Heart right ventricle (tissue), 16 donors: ENCODE measurements at regions not wholly inside any gene's neighbourhood (a gene's known extent, or its start where the extent isn't known, plus 50 kb on each side); places are given as distances from the start of the nearest gene placed in this dataset.
A peak's percentile ranks its signal among the peaks of the same experiment; 100 is the strongest.
"Not testable (repeated sequence)": the region's sequence is repeated elsewhere in the genome, so short reads cannot be mapped to it uniquely, and the experiment has no call there.

Experiments used
- ATAC-seq, 8 donors: fragments of 200-7000 bp; cut with Tn5 transposase; one replicate each; pipeline ENCODE4 v1.9.1; 2020; ENCODE audit warnings: mild to moderate bottlenecking in 8 of 8, moderate library complexity in 8 of 8, moderate number of reproducible peaks in 1 of 8
- DNase-seq, 2 donors: peaks; one replicate each; pipeline ENCODE4 v3.0.0-alpha.2; 2020
- H3K27ac ChIP-seq, 10 donors: fragments of 200-600 bp; sonication (generic) in 2 of 10; one replicate each; pipeline versions ENCODE4 v1.5.0 to v1.8.0; 2020 to 2022; ENCODE audit warnings: mild to moderate bottlenecking in 3 of 10
- H3K27me3 ChIP-seq, 7 donors: fragments of 200-600 bp; one replicate each; pipeline ENCODE4 v1.8.0; 2021 to 2022; ENCODE audit warnings: mild to moderate bottlenecking in 2 of 7
- H3K36me3 ChIP-seq, 9 donors: fragments of 200-600 bp; sonication (generic) in 1 of 9; one replicate each; pipeline versions ENCODE4 v1.5.0 to v1.8.0; 2020 to 2022; ENCODE audit warnings: mild to moderate bottlenecking in 2 of 9
- H3K4me1 ChIP-seq, 9 donors: fragments of 200-600 bp; sonication (generic) in 1 of 9; one replicate each; pipeline versions ENCODE4 v1.5.0 to v1.8.0; 2020 to 2022; ENCODE audit warnings: mild to moderate bottlenecking in 4 of 9
- H3K4me3 ChIP-seq, 10 donors: fragments of 200-600 bp; sonication (generic) in 2 of 10; one replicate each; pipeline versions ENCODE4 v1.5.0 to v1.8.0; 2020 to 2022; ENCODE audit warnings: mild to moderate bottlenecking in 7 of 10, moderate library complexity in 2 of 10
- H3K9me3 ChIP-seq, 11 donors: fragments of 200-600 bp in 10 of 11; sonication (generic) in 2 of 11; one replicate each; pipeline versions ENCODE4 v1.5.0 to v1.8.0; 2013 to 2022; ENCODE audit warnings: mild to moderate bottlenecking in 2 of 11, control low read depth in 1 of 11, moderate library complexity in 1 of 11
- WGBS, 2 donors: extraction: QIAGEN DNeasy Blood & Tissue Kit; methylation state at CpG; one replicate each; pipeline ENCODE4 v1.1.7; 2013; ENCODE audit warnings: inconsistent platforms in 1 of 2; 5-methylcytosine and 5-hydroxymethylcytosine counted together
- intact Hi-C, 10 donors: fragments of 100-400 bp; cut with DNase I; formaldehyde crosslinking; loops; one replicate each; pipeline versions ENCODE4 v1.11.1 to v1.14.2; 2022
- TF ChIP-seq, protein P1 (sequence below), 9 donors: fragments of 200-600 bp; sonication (generic) in 2 of 9; IDR thresholded peaks; one replicate each; pipeline versions ENCODE4 v1.5.0 to v1.8.0; 2021 to 2022; ENCODE audit warnings: antibody characterized with exemption in 9 of 9, mild to moderate bottlenecking in 5 of 9, moderate library complexity in 1 of 9
- donor health status: Arrhythmogenic right ventricular cardiomyopathy.
- donor health status: ischemic (EF 13 %, LVEDD 7.1; RV severe dilation, severe dysfunction).
- donor health status: healthy with polysubstance abuse.
- donor health status: DM: no; HTN: yes; CAD: no.
- donor health status: DM: no; HTN: no; CAD: no.
- donor health status: ischemic (EF 25% LVEDD 6.9; RV normal size, moderate dysfunction).
- donor health status: ischemic (EF 25% LVEDD 5.7; RV mildly dilated, moderate dysfunction).
- donor health status: healthy.
- donor health status: DM: yes; HTN: yes; CAD: no.
- donor health status: Ischemic cardiomyopathy.
- donor health status: ischemic (EF 35%, LVEDD 5.7; RV mildly dilated, moderate dysfunction).
- donor health status: nonischemic (EF 11% LVEDD 7.7; RV severe dilation, severe dysfunction).
- donor health status: DM: yes; HTN: yes; CAD: no.
- donor health status: PGD.
- donor health status: ischemic (EF 29% LVEDD 5.4; RV normal size, mild dysfunction).
- donor health status: nonischemic (EF 23%, LVEDD 6.1; RV moderate dilation, normal function).

DNA sequence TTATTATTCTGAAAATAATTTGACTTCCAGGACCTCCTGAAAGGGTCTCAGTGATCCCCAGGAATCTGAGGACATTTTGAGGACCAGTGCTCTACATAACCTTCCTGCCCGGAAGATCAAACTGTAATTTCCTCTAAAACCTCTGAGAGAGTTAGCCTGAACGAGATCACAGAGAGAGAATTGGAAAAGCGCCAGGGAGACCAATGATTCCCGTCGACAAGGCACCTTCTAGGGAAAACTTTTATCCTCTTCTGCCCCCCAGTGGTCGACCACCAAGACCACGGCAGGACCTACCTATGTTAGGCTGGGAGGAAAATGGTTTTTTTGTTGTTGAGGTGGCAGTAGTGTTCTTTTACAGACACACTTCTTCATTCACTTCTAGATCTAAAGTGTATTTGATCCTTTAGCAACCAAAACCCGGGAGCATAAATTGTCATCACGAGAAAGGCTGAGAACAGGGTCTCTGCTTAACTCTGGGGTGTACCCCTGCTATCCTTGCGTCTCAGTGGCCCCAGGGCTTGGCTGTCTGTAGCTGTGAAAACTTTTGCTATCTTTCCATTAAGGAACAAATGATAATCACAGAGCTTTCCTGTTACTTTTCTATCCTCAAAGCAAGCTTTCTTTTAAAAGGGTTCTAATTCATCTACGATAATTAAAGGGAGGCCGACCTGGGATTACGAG, 62.9 kb upstream of the NID2 start:
- Histone ChIP-seq H3K27me3 (no peaks in the 10 kb centered on the region), H3K27ac (peak overlapping the region in 4 of 10 donors; percentile 8 to 35 (median 30)), H3K36me3 (no peaks in the 10 kb centered on the region), H3K4me1 (peaks cover 0 to 24% (median 7%) of the 10 kb centered on the region in 9 donors), H3K9me3 (peaks cover 0 to 26% (median 7%) of the 10 kb centered on the region in 11 donors), H3K4me3 (no peak overlapping the region)
- ATAC-seq (peak; percentile 91 to 98 (median 96)), DNase-seq (peak; percentile 54 to 96)
- TF ChIP-seq, protein P1, sequence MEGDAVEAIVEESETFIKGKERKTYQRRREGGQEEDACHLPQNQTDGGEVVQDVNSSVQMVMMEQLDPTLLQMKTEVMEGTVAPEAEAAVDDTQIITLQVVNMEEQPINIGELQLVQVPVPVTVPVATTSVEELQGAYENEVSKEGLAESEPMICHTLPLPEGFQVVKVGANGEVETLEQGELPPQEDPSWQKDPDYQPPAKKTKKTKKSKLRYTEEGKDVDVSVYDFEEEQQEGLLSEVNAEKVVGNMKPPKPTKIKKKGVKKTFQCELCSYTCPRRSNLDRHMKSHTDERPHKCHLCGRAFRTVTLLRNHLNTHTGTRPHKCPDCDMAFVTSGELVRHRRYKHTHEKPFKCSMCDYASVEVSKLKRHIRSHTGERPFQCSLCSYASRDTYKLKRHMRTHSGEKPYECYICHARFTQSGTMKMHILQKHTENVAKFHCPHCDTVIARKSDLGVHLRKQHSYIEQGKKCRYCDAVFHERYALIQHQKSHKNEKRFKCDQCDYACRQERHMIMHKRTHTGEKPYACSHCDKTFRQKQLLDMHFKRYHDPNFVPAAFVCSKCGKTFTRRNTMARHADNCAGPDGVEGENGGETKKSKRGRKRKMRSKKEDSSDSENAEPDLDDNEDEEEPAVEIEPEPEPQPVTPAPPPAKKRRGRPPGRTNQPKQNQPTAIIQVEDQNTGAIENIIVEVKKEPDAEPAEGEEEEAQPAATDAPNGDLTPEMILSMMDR (IDR thresholded peaks at IDR 0.05): peak; percentile 59 to 92 (median 82)
- intact Hi-C loops: loop anchor here (1.0 to 10.0 kb wide), 13 partner anchors 54 to 349 kb away; partner anchors contain the start of genes NID2 (in 2 of the 10) and PTGDR (in 1 of the 10)
- WGBS, 2 donors: 30 to 32% methylated on average over 13 of the region's 13 CpGs

DNA sequence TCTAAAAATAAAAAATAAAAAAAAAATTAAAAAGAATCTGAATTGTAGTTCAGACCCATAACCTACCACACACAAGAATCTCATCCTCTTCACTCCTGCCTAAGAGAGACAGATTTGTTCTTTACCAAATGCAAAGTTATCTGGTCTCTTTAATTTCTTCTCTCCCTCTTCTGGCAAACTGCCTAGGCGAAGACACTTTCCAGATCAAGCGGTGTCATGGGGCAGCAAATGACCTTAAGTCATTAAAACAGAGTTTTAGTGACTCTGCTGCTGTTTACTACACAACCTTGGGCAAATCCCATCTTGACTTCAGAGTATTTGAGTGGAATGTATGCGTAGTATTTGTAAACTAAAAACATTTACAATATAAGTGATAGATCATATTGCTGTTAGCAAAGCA, 60.9 kb upstream of the NID2 start:
- WGBS, 2 donors: 55 to 63% methylated on average over 3 of the region's 3 CpGs
- Histone ChIP-seq H3K9me3 (peaks cover 0 to 7% (median 4%) of the 10 kb centered on the region in 11 donors), H3K4me1 (peaks cover 0 to 44% (median 22%) of the 10 kb centered on the region in 9 donors), H3K27ac (no peak overlapping the region), H3K27me3 (no peaks in the 10 kb centered on the region), H3K36me3 (no peaks in the 10 kb centered on the region), H3K4me3 (no peak overlapping the region)
- TF ChIP-seq, protein P1 (IDR thresholded peaks at IDR 0.05): no peak
- intact Hi-C loops: loop anchor here (2.0 to 10.0 kb wide), 12 partner anchors 52 to 347 kb away; partner anchors contain the start of genes NID2 (in 2 of the 10) and PTGDR (in 1 of the 10)
- DNase-seq (no peak), ATAC-seq (no peak)

DNA sequence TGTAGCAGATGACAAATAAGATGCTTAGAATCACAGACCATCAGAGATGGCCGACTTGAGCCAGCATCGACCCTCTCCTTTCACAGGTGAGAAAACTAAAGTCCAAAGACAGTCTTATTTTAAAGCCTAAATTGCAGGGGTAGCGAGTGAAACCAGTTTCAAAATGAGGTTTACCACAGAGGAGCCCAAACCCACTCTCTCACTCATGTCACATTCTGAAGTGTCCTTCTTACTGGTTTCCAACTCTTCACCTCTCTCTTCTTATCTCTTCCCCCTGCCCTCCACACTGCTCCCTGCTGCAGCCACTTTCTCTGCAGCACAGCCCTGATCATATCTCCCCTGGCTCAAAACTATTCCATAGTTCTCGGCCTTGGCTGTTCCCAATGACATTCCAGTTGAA, 57.0 kb upstream of the NID2 start:
- Histone ChIP-seq H3K4me1 (peaks cover 0 to 39% (median 20%) of the 10 kb centered on the region in 9 donors), H3K27me3 (no peaks in the 10 kb centered on the region), H3K9me3 (no peaks in the 10 kb centered on the region), H3K36me3 (no peaks in the 10 kb centered on the region), H3K4me3 (no peak overlapping the region), H3K27ac (peak overlapping the region in 7 of 10 donors; percentile 9 to 82 (median 52))
- DNase-seq (no peak), ATAC-seq (no peak)
- TF ChIP-seq, protein P1 (IDR thresholded peaks at IDR 0.05): no peak
- intact Hi-C loops: loop anchor here in 4 of 10 donors (2.0 to 5.0 kb wide), 4 partner anchors 49 to 129 kb away; no protein-coding TSS in a partner anchor
- 75 to 78% methylated on average over 4 of the region's 4 CpGs for WGBS, 2 donors

DNA sequence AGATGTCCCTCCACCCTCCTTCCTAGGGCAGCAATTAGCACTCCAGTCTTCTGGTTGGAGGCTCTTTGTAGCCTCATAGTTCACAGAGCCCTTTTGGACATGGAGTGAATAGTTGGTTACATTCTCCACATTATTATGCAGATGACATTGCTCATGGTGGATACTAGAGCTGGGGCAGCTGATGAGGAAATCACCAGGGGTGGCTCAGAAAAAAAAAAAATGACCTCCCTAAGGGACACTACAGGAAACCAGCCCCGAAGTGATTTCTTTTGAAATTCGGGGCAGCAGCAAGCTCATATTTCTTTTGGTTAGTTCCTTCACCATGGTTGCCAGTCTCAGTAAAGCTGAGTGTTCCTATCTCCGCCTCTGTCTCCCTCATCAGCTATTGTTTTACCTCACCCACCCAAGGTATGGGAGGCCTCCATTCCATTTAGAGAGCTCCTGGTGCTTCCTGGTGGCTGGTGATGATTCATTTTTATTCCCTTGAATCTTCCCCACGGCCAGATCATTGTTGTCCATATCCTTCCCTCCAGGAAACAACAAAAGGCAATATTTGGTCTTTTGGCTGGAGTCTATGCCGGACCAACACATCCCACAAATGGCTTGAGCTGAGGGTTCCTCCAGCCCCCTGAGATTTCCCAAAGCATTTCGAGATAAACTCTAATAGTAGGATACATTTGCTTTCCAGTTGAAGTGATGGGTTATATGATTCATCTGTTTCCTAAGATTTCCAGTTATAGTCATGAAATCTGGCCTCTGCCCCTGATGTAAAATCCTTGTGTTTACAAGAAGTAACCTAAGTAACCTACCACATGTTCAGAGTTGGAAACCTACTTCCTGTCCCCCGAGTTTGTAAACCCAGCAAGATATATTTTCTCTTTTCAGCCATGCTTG, 56.2 kb upstream of the NID2 start:
- H3K9me3 ChIP-seq: no peaks in the 10 kb centered on the region
- peaks cover 0 to 32% (median 20%) of the 10 kb centered on the region in 9 donors for H3K4me1 ChIP-seq
- ATAC-seq (peak; percentile 71 to 89 (median 82)), DNase-seq (peak in 1 of 2 donors; percentile 40)
- H3K36me3 ChIP-seq: no peaks in the 10 kb centered on the region
- no peak overlapping the region for H3K4me3 ChIP-seq
- 39 to 48% methylated on average over 7 of the region's 7 CpGs for WGBS, 2 donors
- TF ChIP-seq, protein P1 (IDR thresholded peaks at IDR 0.05): no peak
- H3K27me3 ChIP-seq: no peaks in the 10 kb centered on the region
- intact Hi-C loops: loop anchor here in 4 of 10 donors (2.0 to 5.0 kb wide), 4 partner anchors 48 to 128 kb away; no protein-coding TSS in a partner anchor
- peak overlapping the region in 8 of 10 donors; percentile 4 to 82 (median 54) for H3K27ac ChIP-seq

DNA sequence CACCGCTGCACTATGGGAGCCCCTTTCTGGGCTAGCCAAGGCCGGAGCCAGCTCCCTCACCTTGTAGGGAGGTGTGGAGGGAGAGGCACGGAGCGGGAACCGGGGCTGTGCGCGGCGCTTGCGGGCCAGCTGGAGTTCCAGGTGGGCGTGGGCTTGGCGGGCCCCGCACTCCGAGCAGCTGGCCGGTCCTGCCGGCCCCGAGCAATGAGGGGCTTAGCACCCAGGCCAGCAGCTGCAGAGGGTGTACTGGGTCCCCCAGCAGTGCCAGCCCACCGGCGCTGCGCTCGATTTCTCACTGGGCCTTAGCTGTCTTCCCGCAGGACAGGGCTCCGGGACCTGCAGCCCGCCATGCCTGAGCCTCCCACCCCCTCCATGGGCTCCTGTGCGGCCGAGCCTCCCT, 53.3 kb upstream of the NID2 start:
- DNase-seq, H3K36me3 ChIP-seq, H3K27ac ChIP-seq, intact Hi-C loops, H3K9me3 ChIP-seq, ATAC-seq, H3K4me3 ChIP-seq, H3K27me3 ChIP-seq: not testable (repeated sequence)
- WGBS, 2 donors: 96 to 98% methylated on average over 19 to 25 of the region's 25 CpGs
- peaks cover 0 to 26% (median 19%) of the 10 kb centered on the region in 9 donors for H3K4me1 ChIP-seq
